ENCODE measurements at regions not wholly inside any gene's neighbourhood (a gene's known extent, or its start where the extent isn't known, plus 50 kb on each side); places are given as distances from the start of the nearest gene placed in this dataset.

GRCh38 chr16:65666132-65666941 lies 544.5 kb upstream of the CDH11 start:
- TF ChIP-seq EZH2 (IDR thresholded peaks at IDR 0.05) (no peak), POLR2AphosphoS5 (IDR thresholded peaks at IDR 0.05; ENCODE audit: borderline replicate concordance, low read depth, low read length) (no peak)
